RPMI7951 (cell line): ENCODE measurements at regions not wholly inside any gene's neighbourhood (a gene's known extent, or its start where the extent isn't known, plus 50 kb on each side); places are given as distances from the start of the nearest gene placed in this dataset.
A peak's percentile ranks its signal among the peaks of the same experiment; 100 is the strongest.

ENCODE experiments used
- DNase-seq: peaks from one replicate; pipeline ENCODE4 v3.0.0-alpha.2; 2012; ENCODE audit warnings: low read depth

DNA sequence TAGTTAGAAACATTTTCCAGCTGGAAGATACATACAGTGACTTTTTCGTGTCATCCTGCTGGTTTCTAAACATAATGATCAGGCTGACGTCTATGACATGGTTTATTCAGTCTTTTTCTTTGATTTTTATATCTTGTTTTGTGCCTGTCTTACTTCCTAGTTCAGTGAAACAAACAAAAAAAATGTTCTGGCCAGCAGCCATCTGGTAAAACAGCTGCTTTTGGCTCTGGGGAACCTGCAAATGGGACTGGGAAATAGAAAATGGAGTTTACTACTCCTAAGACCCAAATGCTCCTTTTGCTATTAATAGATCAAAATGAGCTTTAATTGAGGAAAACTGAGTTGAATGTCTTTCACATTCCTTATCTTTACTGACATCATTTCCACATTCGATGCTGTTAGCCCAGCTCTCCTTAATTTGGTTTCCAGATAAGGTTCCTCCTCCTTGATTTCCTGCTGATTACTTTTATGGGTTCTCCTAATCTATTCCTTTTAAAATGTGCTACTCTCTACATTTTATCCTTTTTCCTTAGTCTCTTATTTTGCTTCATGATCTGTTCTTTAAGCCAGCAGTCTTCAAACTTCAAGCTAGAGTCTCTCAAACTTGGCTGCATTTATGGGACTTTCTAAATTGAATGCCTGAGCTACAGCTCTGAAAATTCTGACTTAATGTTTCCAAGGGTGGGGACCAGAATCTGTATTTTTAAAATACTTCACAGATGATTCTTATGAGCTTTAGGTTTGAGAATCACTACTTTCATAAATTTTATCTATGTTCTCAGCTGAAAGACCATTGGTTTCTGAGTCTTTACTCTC, 499.5 kb downstream of the ANKRD50 start:
- DNase-seq, result peak; percentile 28

DNA sequence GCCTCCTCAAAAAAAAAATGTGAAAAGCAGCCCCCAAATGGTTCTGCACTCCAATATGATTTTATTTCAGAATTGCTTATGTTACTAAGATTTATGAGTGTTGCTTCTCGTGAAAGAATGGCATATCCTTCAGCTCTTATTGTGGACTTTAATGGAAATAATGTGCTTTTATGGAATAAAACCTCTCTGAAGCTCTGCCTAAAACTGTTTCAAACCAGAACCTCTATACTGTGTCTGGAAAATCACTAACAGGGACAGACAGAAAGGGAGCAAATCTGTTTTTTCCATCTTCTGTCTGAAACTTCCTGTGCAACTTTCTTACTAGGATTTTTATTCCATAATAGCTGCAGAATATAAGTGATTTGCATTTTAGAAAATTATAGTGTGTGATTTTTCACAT, 493.1 kb downstream of the ANKRD50 start:
- DNase-seq, result no peak

DNA sequence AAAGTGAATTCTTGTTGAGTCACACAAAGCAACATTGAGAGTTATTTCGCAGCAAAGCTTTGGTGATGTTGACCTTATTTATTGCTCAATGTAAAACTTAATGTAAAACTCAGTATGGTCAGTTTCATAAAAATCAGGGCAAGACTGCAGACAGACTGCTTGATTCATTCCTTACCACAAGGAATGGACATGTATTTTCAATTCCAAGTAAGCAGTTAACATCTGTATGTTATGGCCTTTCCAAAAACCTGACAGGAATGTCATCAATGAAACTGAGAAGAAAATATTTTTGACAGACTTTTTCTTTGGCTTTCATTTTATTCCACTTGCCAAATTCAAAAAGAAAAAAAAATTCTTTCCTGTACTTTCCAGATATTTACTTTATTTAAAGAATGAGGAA, 488.3 kb downstream of the ANKRD50 start:
- no peak for DNase-seq

DNA sequence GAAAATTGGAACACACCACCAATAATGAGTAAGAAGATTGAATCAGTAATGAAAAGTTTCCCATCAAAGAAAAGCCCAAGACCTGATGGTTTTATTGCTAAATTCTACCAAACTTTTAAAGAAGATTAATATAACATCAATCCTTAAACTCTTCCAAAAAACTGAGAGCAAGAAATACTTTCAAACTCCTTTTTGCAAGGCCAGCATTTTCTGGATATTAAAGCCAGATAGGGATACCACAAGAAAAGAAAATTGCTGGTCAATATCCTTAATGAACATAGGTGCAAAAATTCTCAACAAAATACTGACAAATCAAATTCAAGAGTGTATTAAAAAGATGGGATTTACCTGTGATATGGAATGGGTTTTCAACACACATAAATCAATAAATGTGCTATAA, 484.6 kb downstream of the ANKRD50 start:
- no peak for DNase-seq

DNA sequence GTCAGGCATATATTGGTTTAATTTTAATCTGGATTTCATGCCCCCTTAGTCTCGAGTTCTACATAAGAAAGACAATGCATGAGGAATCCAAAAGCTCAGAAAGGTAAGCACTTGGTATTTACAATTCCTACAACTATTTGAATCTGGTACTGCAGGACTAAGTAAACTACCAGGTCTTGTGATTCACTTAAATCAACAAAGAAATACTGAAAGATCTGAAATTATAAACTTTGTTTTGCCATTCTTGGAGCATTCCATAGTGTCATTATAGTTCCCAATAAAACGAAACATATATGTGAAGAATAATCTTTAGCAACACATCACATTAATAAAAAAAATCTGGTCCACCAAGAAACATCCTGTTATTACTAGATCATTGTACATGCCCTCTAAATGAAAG, 482.3 kb downstream of the ANKRD50 start:
- DNase-seq, result no peak

DNA sequence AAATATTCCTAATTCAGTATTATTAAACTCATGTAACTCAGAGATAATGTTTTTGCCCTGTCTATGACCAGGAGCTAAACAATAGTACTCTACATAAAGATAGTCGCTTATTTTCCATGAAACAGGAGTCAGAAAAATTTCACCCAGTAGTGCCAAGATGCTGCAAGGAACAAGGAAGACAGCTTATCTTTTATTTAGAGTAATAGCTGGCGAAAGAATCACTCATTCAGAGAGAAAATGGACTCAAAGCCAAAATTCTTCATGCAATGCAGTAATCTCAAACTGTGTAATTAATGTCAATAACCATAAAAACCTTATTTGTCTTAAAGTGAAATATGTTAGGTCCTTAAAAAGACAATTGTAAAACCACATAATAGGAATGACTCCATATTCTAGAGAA, 477.8 kb downstream of the ANKRD50 start:
- DNase-seq, result no peak

DNA sequence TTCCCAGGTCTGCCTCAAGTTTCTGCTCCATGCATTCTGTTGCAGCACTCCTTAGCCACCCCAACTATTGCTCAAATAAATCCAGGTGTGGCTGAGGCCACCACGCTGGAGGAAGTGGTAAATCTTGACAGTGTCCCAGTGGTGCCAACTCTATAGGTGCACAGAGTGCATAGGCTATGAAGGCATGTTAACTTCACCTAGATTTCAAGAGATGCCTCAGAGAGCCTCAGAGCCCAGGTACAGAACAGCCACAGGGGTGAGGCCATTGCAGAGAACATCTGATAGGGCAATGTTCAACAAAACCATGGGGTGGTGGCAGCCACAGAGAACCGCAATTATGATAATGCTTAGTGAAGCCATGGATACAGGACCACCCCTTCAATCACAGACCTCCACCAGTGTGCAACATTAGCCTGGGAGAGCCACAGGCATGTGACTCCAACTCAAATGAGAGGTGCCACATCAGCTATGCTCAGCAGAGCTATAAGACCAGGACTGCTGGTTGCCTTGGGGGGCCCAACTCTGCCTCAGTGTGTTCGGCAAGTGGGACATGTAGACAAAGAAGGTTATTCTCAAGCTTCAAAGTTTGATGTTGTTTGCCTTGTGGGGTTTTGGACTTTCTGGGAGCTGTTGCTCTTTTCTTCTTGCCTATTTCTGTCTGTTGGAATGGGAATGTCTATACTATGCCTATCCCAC, 468.7 kb downstream of the ANKRD50 start:
- DNase-seq, result no peak

DNA sequence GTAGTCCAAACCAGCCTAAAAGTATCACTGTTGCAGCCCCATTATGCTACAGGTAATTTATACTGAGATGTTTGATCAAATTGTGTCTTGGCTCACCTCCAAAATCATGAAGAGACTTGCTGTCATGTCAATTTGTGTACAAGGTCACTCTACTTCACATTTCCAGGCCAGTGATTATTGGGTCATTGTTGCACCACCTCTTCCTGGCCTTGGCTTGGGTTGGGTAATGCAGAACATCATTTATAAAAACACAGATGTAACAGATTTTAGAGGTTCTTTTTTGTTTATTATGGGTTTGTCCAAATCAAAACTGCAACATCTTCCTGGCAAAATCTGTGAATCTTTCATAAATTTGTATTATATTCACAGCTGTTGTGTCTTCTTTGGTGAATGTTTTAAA, 459.5 kb downstream of the ANKRD50 start:
- DNase-seq, result no peak

DNA sequence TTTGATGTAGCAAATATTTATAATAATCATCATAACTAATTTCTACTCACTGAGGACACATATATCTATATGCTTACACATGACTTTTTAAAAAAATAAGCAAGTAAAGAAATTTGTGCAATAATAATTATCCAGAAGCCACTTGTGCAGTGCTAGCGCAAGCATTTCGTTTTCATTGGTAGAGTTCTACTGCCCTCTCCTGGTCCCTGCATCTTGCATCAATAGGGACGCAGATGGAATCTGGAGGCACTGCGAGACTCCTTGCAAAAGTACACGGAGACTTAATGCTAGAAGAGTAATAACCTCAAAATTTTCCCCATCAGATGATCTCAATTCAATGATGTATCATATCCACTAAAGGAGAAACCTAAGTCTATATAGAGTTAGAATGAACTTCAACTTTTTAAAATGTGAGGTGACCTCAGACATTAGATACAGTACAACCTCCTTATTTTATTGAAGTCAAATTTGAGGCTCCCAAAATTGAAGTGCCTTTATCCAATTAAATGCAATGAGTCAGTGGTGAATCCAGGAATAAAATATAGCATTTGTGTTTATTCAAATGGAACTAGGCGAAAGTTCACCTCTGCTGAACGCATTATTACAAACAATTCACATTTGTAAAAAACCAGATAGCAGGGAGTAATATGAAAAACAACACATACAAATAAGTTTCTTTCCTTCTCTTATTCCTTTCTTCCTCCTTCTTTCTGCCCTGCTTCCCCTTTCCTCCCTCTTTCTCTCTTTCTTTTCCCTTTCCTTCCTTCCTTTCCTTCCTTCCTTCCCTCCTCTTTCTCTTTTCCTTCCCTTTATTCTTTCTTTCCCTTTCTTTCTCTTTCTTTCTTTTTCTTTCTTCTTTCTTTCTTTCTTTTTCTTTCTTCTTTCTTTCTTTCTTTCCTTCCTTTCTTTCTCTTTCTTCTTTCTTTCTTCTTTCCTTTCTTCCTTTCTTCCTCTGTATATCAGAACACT, 450.0 kb downstream of the ANKRD50 start:
- DNase-seq, result peak; percentile 77

DNA sequence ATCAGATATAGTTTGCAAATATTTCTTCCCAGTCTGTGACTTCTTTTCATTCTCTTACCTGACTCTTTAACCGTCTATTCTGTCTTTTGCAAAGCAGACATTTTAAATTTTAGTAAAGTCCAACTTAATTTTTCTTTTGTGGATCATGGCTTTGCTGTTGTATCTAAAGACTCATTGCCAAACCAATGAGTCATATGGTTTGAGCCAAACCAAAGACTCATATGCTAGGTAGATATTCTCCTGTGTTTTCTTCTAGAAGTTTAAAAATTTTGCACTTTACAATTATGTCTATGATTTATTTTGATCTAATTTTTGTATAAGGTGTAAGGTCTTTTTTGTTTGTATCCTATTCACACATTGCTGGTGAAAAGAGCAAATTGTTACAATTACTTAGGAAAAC, 446.8 kb downstream of the ANKRD50 start:
- peak; percentile 14 for DNase-seq

DNA sequence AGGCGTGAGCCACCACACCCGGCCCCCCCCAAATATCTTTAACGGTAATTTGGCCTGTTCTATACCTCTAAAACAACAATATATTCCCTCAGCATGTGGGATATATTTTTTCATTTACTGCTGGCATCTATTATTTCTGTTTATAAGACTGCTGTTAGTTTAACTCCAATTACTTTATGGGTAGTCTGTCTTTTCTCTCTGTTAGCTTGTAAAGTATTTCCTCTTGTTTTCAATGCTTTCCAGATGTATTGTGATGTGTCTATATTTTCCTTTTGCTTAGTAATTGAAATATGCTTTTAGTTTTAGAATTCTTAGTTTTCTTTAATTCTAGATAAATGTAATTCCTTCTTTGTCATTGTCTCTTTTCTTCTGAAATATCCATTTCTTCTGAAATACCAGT, 445.8 kb downstream of the ANKRD50 start:
- DNase-seq, result no peak

DNA sequence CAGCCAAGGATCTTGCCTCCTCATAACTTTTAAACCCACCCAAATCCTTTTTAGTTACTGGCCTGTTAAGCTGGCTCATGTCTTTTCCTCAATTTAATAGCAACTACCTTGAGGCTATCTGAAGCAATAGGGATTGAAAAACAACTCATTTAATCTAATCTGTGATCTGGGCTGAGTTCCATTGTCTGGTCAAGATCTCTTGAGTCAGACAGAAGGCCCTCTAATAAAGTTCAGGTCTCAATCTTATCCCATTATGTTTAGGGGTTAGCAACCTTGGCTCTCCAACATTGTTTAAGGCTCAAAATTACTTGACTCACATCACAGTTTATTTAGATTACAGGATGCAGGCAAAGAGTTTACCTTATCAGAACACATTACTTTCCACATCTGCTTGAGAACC, 436.1 kb downstream of the ANKRD50 start:
- peak; percentile 66 for DNase-seq

DNA sequence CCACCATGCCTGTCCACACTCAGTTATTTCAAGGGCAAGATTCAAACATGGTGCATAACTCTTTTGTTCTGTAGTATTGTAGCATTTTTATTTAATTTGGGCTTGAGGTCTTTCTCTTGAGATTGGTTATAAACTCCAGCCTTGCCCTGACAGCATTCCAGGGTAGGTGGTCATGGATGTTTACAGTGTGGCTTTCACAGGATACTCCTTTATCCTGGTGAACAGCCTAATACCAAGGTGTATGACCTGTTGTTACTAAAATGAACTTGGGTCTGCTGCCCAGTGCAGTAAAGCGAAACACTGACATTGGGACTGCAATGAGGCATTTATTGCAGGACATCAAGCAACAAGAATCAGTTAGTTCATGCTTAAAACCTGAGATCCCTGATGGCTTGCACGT, 434.8 kb downstream of the ANKRD50 start:
- DNase-seq, result no peak

DNA sequence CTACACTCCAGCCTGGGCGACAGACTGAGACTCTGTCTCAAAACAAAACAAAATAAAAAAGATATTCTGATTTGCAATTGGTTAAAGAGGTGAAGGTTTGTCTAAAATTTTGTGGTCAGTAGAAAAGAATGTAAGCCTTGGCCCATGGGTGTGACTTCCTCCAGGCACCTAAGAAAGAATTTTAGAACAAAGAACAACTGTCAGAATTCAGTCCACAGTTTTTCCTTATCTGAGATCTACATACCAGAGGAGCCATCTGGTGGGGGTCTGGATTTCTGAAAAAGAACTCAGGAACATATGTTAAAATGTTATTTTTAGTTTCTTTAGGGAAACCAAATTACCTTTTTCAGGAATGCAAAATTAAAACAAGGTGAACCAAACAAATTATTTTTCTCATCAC, 434.1 kb downstream of the ANKRD50 start:
- peak; percentile 78 for DNase-seq

DNA sequence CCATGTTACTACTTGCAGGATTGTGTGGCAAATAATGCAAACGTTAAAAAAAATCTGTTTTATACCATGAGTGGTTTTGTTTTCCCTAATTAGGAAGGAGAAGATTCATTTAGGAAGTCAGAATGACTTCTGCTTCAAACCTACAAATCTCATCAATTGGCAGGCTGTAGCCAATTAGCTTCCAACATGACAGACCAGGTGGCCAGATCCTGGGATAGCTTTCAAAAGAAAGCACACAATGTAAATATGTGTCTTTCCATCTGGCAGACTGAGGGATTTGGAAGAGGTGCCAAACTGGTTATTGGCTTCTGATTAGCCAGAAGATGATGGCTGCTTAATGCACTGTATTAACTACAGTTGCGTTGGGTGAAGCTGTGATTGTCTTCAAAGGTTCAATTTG, 432.8 kb downstream of the ANKRD50 start:
- DNase-seq, result no peak

DNA sequence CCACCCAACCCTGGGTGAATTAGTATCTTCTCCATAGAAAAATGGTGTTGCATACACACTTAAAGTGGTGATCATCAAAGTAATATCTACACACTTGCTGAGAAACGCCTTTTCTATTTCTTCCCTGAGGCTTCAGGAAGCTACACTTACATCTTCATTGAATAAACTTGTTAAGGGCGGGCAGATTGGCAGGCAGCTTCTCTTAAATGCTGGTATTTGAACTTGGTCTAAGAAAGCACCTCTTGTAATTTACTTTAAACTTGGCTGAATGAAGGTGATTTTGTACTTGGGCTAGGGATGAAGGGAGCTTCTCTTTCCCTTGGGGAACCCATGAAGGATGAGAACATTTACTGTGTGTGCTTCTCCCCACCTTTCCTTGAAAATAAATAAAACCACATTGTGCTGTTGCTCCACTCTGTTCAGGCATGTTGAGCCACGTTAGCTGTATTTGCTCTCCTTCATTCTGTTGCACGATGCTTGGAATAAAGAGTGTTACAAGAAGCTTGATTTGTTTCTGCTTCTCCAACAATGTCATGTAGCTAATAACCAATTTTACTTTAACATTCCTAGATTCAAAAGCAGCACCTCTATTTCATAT, 430.1 kb downstream of the ANKRD50 start:
- no peak for DNase-seq

DNA sequence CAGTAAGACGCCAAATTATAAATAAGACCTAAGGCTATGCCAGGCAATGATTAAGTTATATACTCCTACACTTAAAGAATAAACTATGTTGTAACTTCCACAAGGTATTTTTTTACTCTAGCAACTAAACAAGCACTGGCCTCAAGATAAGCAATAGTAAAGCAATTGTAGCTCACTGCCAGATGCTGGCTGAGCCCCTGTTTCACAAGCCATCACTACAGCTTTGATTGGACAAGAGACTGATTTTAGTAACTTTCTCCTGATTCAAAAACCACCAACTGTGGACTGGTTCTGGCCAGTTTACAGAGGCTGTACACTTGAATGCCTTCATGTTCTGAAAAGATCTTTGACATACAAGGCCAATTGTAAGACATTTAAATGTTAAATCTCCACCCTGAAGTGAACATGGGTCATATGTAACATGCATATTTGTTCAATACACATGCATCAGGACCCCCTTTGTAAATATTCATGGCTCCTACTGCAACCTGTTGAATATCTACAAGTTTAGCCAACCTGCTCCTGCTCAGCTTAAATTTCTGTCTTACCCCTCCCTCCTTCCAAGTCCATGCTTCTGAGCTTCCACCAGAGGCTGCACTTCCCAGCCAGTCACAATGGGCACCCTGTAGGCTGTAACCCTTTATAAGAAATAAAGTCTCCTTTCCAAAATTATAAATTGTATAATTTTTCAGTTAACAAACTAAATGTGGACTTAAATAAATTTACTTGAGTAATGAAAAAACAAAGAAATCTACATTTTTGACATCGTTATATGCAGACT, 423.6 kb downstream of the ANKRD50 start:
- DNase-seq, result no peak

DNA sequence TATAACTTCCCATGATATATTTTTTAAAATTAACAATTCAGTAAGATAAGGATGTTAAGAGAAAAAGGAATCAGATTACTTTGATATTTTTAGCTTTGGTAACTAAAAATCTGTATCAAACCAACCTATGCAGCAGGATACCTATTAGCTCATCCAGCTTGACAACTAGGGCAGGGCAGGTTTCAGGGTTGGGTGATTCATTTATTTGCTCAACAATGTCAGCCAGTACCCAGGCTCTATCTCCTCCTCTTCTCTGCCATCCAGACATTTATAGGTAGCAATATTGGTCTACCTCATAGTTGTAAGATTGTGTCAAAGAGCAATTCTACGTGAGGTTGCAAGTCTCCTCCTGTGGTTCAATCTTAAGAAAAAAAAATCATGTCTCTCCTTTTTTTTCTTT, 421.9 kb downstream of the ANKRD50 start:
- DNase-seq, result no peak

DNA sequence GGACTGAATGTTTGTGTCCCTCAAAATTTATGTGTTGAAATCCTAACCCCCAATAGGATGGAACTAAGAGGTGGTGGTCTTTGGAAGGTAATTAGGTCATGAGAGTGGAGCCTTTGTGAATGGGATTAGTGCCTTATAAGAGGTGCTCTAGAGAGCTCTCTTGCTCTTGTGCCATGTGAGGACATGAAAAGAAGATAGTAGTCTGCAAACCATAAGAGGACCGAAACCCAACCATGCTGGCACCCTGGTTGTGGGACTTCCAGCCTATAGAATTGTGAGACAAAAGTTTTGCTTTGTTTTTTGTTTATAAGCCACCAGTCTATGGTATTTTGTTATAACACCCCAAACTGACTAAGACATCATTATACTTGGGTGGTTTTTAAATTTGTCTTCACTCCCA, 417.1 kb downstream of the ANKRD50 start:
- no peak for DNase-seq

DNA sequence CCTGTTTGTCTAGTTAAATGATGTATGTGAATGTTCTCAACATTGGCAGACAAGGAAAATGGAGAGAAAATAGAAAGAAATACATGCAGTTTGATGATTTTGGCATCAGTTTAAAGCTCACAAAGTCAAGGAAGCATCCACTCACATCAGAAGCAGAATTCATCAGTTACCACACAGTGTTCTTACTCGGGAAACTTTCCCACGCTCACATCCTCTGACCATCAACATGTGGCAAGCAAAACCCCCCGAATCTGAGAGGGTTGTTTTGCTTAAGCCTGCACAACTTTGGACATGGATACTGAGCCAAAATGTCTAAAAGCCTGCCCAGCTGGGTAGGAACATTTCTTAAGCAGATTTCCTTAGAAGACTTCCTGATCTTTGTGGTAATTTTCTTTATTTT, 407.6 kb downstream of the ANKRD50 start:
- DNase-seq, result no peak

DNA sequence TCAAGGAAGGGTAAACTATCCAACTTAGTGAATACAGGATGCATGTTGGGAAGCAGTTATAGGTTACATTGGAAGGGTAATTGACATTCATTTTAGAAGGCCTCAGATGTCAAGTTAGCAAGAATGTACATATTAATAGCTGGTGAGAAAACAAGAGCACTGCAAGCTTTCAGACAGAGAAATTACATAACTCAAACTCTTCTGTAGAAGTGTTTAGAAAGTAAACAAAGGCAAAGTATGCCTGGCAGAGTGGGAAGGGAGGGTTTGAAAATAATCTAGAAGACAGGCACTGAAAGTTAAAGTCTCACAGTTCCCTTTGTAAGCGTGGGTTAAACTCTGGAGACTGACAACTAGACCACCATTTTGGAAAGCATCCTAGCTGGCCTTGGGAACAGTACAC, 406.2 kb downstream of the ANKRD50 start:
- no peak for DNase-seq
